Transverse colon (tissue), 3 donors: ENCODE measurements at regions not wholly inside any gene's neighbourhood (a gene's known extent, or its start where the extent isn't known, plus 50 kb on each side); places are given as distances from the start of the nearest gene placed in this dataset.

ENCODE experiments used
- CTCF ChIP-seq, 5 experiments: fragments of 200-600 bp in 3 of 5; fragments of 450-650 bp in 2 of 5; sonication (generic) in 3 of 5; IDR thresholded peaks; 1 replicate in 2 of 5; 2 replicates in 3 of 5; pipeline ENCODE4 v1.5.1; 2016 to 2017; ENCODE audit warnings: antibody characterized with exemption in 5 of 5, inconsistent platforms in 3 of 5, mild to moderate bottlenecking in 2 of 5, moderate library complexity in 1 of 5
- EP300 ChIP-seq: sonication (generic); formaldehyde crosslinking; IDR thresholded peaks from one replicate; pipeline ENCODE4 v1.6.1; 2017; ENCODE audit warnings: antibody characterized with exemption, low read depth

GRCh38 chr17:53896047-53896446 is 73.3 kb downstream of the KIF2B start:
- no peak for TF ChIP-seq EP300
- TF ChIP-seq CTCF (IDR thresholded peaks at IDR 0.05): no peak
